HepG2 (cell line): ENCODE measurements at regions not wholly inside any gene's neighbourhood (a gene's known extent, or its start where the extent isn't known, plus 50 kb on each side); places are given as distances from the start of the nearest gene placed in this dataset.

Experiments
- EP300 ChIP-seq, 3 experiments: sonication (generic) in 1 of 3; formaldehyde crosslinking in 1 of 3; IDR thresholded peaks; 2 replicates each; pipeline versions ENCODE4 v1.5.1 to v1.6.1; 2011 to 2020; ENCODE audit warnings: low read depth in 2 of 3, low read length in 2 of 3, borderline replicate concordance in 1 of 3, improper control_type of control experiment in 1 of 3, mild to moderate bottlenecking in 1 of 3, missing genetic modification reagents in 1 of 3, moderate library complexity in 1 of 3
- EZH2 ChIP-seq: conservative IDR thresholded peaks from 2 replicates; pipeline ENCODE4 v1.6.1; 2012; ENCODE audit warnings: mild to moderate bottlenecking, low read depth, low read length, moderate library complexity
- GPBP1L1 ChIP-seq: sonication (generic); formaldehyde crosslinking; IDR thresholded peaks from 2 replicates; pipeline ENCODE4 v1.5.0; 2020; ENCODE audit warnings: mild to moderate bottlenecking, missing genetic modification reagents
- NFYB ChIP-seq: sonication (generic); formaldehyde crosslinking; IDR thresholded peaks from 2 replicates; pipeline ENCODE4 v1.4.0; 2020; ENCODE audit warnings: missing genetic modification reagents
- PLSCR1 ChIP-seq: sonication (generic); formaldehyde crosslinking; IDR thresholded peaks from 2 replicates; pipeline ENCODE4 v1.5.0; 2020; ENCODE audit warnings: missing genetic modification reagents, mild to moderate bottlenecking, borderline replicate concordance
- POLR2A ChIP-seq, 2 experiments: IDR thresholded peaks; 2 replicates each; pipeline ENCODE4 v1.6.1; 2011; ENCODE audit warnings: low read depth in 2 of 2, low read length in 2 of 2, mild to moderate bottlenecking in 1 of 2, moderate library complexity in 1 of 2; ENCODE audit not compliant: insufficient read depth in 1 of 2
- POLR2AphosphoS5 ChIP-seq: IDR thresholded peaks from 2 replicates; pipeline ENCODE4 v1.6.1; 2012; ENCODE audit warnings: low read depth, low read length
- SIN3B ChIP-seq: fragments of 150-350 bp; IDR thresholded peaks from 2 replicates; pipeline ENCODE4 v1.6.1; 2014; ENCODE audit warnings: low read length
- TIGD3 ChIP-seq: sonication (generic); formaldehyde crosslinking; IDR thresholded peaks from 2 replicates; pipeline ENCODE4 v1.5.1; 2020; ENCODE audit warnings: mild to moderate bottlenecking, missing genetic modification reagents, borderline replicate concordance
- ZNF530 ChIP-seq: sonication (generic); formaldehyde crosslinking; IDR thresholded peaks from 2 replicates; pipeline ENCODE4 v1.5.0; 2020; ENCODE audit warnings: low read depth, mild to moderate bottlenecking, missing genetic modification reagents
- ZNF619 ChIP-seq: sonication (generic); formaldehyde crosslinking; IDR thresholded peaks from 2 replicates; pipeline ENCODE4 v1.4.0; 2020; ENCODE audit warnings: mild to moderate bottlenecking, missing genetic modification reagents
- ZXDC ChIP-seq: sonication (generic); formaldehyde crosslinking; IDR thresholded peaks from 2 replicates; pipeline ENCODE4 v1.5.0; 2020; ENCODE audit warnings: mild to moderate bottlenecking, missing genetic modification reagents

- TF ChIP-seq PLSCR1 (CRISPR knock-in tag) (no peak), EZH2 (no peak), TIGD3 (CRISPR knock-in tag) (no peak), POLR2A (IDR thresholded peaks at IDR 0.05; ENCODE audit: insufficient read depth in 1 of 2, low read depth in 2 of 2, low read length in 2 of 2) (no peak), NFYB (CRISPR knock-in tag) (no peak), EP300 (IDR thresholded peaks at IDR 0.05; ENCODE audit: low read depth in 2 of 2, low read length in 2 of 2) (no peak), EP300 (CRISPR knock-in tag; IDR thresholded peaks at IDR 0.05; ENCODE audit: borderline replicate concordance) (no peak), ZNF530 (CRISPR knock-in tag) (no peak), ZNF619 (CRISPR knock-in tag) (no peak), SIN3B (no peak), ZXDC (no peak), POLR2AphosphoS5 (no peak), GPBP1L1 (CRISPR knock-in tag) (no peak)
Observed at GRCh38 chr4:13856387-13856786, 228.9 kb upstream of the BOD1L1 start.
